Endothelial cell of umbilical vein (primary cell): ENCODE measurements at regions not wholly inside any gene's neighbourhood (a gene's known extent, or its start where the extent isn't known, plus 50 kb on each side); places are given as distances from the start of the nearest gene placed in this dataset.

Source experiments
- BruUV-seq: library from RNA; stranded (reverse); fragments of 400-500 nt; replicated peaks from 2 replicates; lab custom pipeline; 2021; lab: Mats Ljungman, UMichigan
- CTCF ChIA-PET: fragments of 300-600, 350-600 bp; sonication (Branson Sonifier 250); formaldehyde crosslinking; loops from one replicate; lab custom pipeline; 2021; ENCODE audit warnings: antibody characterized with exemption, inconsistent platforms; lab: Charles Lee
- POLR2A ChIA-PET: fragments of 300-600, 350-600 bp; sonication (Branson Sonifier 250); formaldehyde crosslinking; loops from one replicate; lab custom pipeline; 2021; ENCODE audit warnings: antibody characterized with exemption, inconsistent platforms; lab: Charles Lee
- DNase-seq: peaks from one replicate; pipeline ENCODE4 v3.0.0-alpha.2; 2011; ENCODE audit warnings: low read depth, low spot score
- FAIRE-seq: peaks from 2 replicates; lab custom pipeline; 2011; peaks lifted over from hg19 to GRCh38; lab: Jason Lieb, UNC
- H2AFZ ChIP-seq: 2 replicates; pipeline ENCODE4 v1.6.0; 2012; ENCODE audit warnings: low read depth, low read length, control low read depth, inconsistent platforms
- H3K27ac ChIP-seq: 2 replicates; pipeline ENCODE4 v1.5.1; 2011; ENCODE audit warnings: low read depth, mild to moderate bottlenecking, control low read depth, low read length, moderate library complexity; ENCODE audit not compliant: insufficient read depth
- H3K27me3 ChIP-seq, 2 experiments: 2 replicates each; pipeline versions ENCODE4 v1.6.0 to v1.6.1; 2011; ENCODE audit warnings: low read length in 2 of 2, mixed read lengths in 1 of 2; ENCODE audit not compliant: control insufficient read depth in 2 of 2, insufficient read depth in 2 of 2
- H3K36me3 ChIP-seq, 2 experiments: 2 replicates in 1 of 2; 3 replicates in 1 of 2; pipeline ENCODE4 v1.5.1; 2011; ENCODE audit warnings: low read length in 2 of 2, mild to moderate bottlenecking in 1 of 2, moderate library complexity in 1 of 2; ENCODE audit not compliant: control insufficient read depth in 2 of 2, insufficient read depth in 2 of 2; ENCODE audit errors: extremely low read depth in 1 of 2
- H3K4me1 ChIP-seq: 3 replicates; pipeline ENCODE4 v1.5.1; 2011; ENCODE audit warnings: mild to moderate bottlenecking, low read length; ENCODE audit not compliant: control insufficient read depth, insufficient read depth; ENCODE audit errors: extremely low read depth
- H3K4me2 ChIP-seq: 2 replicates; pipeline ENCODE4 v1.6.1; 2011; ENCODE audit warnings: low read length, control low read depth, mixed read lengths; ENCODE audit not compliant: insufficient read depth
- H3K4me3 ChIP-seq, 3 experiments: fragments of 200-600 bp in 1 of 3; sonication (generic), shearing (Covaris generic) in 1 of 3; replicated peaks in 1 of 3; 2 replicates each; pipeline ENCODE4 v1.5.1; 2011 to 2016; ENCODE audit warnings: control low read depth in 3 of 3, low read length in 3 of 3, mild to moderate bottlenecking in 2 of 3, inconsistent platforms in 1 of 3, low read depth in 1 of 3, moderate library complexity in 1 of 3; ENCODE audit not compliant: insufficient read depth in 1 of 3
- H3K79me2 ChIP-seq: 2 replicates; pipeline ENCODE4 v1.6.0; 2012; ENCODE audit warnings: low read length, inconsistent platforms; ENCODE audit not compliant: control insufficient read depth, insufficient read depth
- H3K9ac ChIP-seq: replicated peaks from 2 replicates; pipeline ENCODE3; 2011; ENCODE audit warnings: low read length, control low read depth; ENCODE audit not compliant: insufficient read depth; ENCODE audit errors: extremely low read depth
- H3K9me1 ChIP-seq: replicated peaks from 3 replicates; pipeline ENCODE4 v1.6.0; 2011; ENCODE audit warnings: mild to moderate bottlenecking, low read length; ENCODE audit not compliant: control insufficient read depth, insufficient read depth; ENCODE audit errors: extremely low read depth
- H3K9me3 ChIP-seq: replicated peaks from 2 replicates; pipeline ENCODE4 v1.5.1; 2012; ENCODE audit warnings: low read length, inconsistent platforms; ENCODE audit not compliant: control insufficient read depth, insufficient read depth
- H4K20me1 ChIP-seq: replicated peaks from 2 replicates; pipeline ENCODE3; 2011; ENCODE audit warnings: mild to moderate bottlenecking, low read length; ENCODE audit not compliant: control insufficient read depth, insufficient read depth; ENCODE audit errors: extremely low read depth
- EZH2 ChIP-seq: IDR thresholded peaks from 2 replicates; pipeline ENCODE4 v1.6.1; 2012; ENCODE audit warnings: borderline replicate concordance, low read depth, mild to moderate bottlenecking, moderate library complexity, low read length, inconsistent platforms; ENCODE audit not compliant: severe bottlenecking
- FOS ChIP-seq: IDR thresholded peaks from 2 replicates; pipeline ENCODE4 v1.6.1; 2011; ENCODE audit warnings: mild to moderate bottlenecking, low read length, moderate library complexity, borderline replicate concordance; ENCODE audit not compliant: insufficient read depth
- GATA2 ChIP-seq: IDR thresholded peaks from 2 replicates; pipeline ENCODE4 v1.7.0; 2011; ENCODE audit warnings: low read depth, mild to moderate bottlenecking, moderate library complexity, mixed read lengths, low read length; ENCODE audit not compliant: insufficient read length, insufficient read depth
- JUN ChIP-seq: IDR thresholded peaks from 2 replicates; pipeline ENCODE4 v1.6.1; 2011; ENCODE audit warnings: borderline replicate concordance, low read depth; ENCODE audit not compliant: insufficient read length, insufficient read depth
- MYC ChIP-seq: IDR thresholded peaks from one replicate; pipeline ENCODE4 v1.6.1; 2011; ENCODE audit warnings: mild to moderate bottlenecking, low read depth, low read length
- POLR2A ChIP-seq: IDR thresholded peaks from 2 replicates; pipeline ENCODE4 v1.6.1; 2012; ENCODE audit warnings: low read depth, mild to moderate bottlenecking, control low read depth, low read length
- POLR2AphosphoS5 ChIP-seq: IDR thresholded peaks from 2 replicates; pipeline ENCODE4 v1.6.1; 2012; ENCODE audit warnings: low read depth, mild to moderate bottlenecking, control low read depth, low read length, moderate library complexity; ENCODE audit not compliant: insufficient read depth
- dilution Hi-C: fragments of 300-500 bp; cut with MboI; formaldehyde crosslinking; loops from one replicate; pipeline ENCODE4 v1.15.0; 2019; ENCODE audit warnings: low sequenced_read_pairs; ENCODE audit not compliant: extremely low pct_ligation_motif_present
- intact Hi-C: fragments of 100-400 bp; cut with micrococcal nuclease; formaldehyde crosslinking; loops from one replicate; pipeline ENCODE4 v1.10.0; 2022
- TF ChIP-seq, protein P1 (sequence below): IDR thresholded peaks from 2 replicates; pipeline ENCODE4 v1.6.1; 2011; ENCODE audit not compliant: insufficient read depth, insufficient read length
- TF ChIP-seq, protein P2 (sequence below), 2 donors: IDR thresholded peaks; 1 replicate in 1 of 2; 2 replicates in 1 of 2; pipeline ENCODE4 v1.5.1; 2011; ENCODE audit warnings: low read length in 2 of 2, mild to moderate bottlenecking in 2 of 2, moderate library complexity in 2 of 2, control low read depth in 1 of 2, inconsistent platforms in 1 of 2, low read depth in 1 of 2; ENCODE audit not compliant: insufficient read depth in 1 of 2; ENCODE audit errors: extremely low read depth in 1 of 2

DNA sequence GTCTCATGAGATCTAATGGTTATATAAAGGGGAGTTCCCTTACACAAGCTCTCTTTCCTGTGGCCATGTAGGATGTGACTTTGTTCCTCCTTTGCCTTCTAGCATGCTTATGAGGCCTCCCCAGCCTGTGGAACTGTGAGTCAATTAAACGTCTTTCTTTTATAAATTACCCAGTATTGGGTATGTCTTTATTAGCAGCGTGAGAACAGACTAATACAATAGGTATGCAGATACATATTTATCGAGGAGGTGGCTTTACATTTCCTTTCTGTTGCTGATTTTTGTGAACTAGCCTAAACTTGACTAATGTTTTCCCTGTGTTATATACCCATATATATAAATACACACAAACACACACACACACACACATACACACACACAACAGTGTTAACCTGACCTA is 80.2 kb downstream of the VCX2 start:
- no peak overlapping the region for H2AFZ ChIP-seq
- ChIA-PET POLR2A (no interaction called here), CTCF (no interaction called here)
- H3K4me2 ChIP-seq = no peak overlapping the region
- dilution Hi-C loops (no loop called here), intact Hi-C loops (no loop called here)
- no peak overlapping the region for H3K9ac ChIP-seq
- H3K4me1 ChIP-seq = no peaks in the 10 kb centered on the region
- BruUV-seq = no TSS peak
- H3K79me2 ChIP-seq = no peaks in the 10 kb centered on the region
- no peak overlapping the region for H3K4me3 ChIP-seq
- no peaks in the 10 kb centered on the region for H4K20me1 ChIP-seq
- no peaks in the 10 kb centered on the region for H3K27me3 ChIP-seq
- H3K9me1 ChIP-seq = no peaks in the 10 kb centered on the region
- no peaks in the 10 kb centered on the region for H3K9me3 ChIP-seq
- TF ChIP-seq, protein P1, sequence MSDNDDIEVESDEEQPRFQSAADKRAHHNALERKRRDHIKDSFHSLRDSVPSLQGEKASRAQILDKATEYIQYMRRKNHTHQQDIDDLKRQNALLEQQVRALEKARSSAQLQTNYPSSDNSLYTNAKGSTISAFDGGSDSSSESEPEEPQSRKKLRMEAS = no peak
- TF ChIP-seq JUN (no peak), MYC (no peak)
- FAIRE-seq (no peak), DNase-seq (no peak)
- H3K36me3 ChIP-seq = no peaks in the 10 kb centered on the region
- H3K27ac ChIP-seq = no peak overlapping the region

DNA sequence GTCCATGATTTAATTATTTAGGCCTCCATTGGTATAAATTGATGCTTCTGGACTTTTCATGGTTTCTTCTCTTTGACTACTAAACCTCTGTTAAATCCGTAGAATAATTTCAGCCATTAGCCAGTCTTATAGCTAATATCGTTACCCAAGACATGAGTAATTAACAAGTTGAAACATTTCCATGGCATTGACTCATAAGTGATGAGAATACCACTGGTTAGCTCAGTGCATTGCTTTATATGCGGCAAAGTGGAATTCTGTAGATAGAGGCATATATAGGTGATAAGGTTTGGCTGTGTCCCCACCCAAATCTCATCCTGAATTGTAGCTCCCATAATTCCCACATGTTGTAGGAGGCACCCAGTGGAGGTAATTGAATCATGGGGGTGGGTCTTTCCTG is 80.6 kb downstream of the VCX2 start:
- Histone ChIP-seq H3K4me3 (no peak overlapping the region), H3K79me2 (no peaks in the 10 kb centered on the region), H4K20me1 (no peaks in the 10 kb centered on the region), H3K27me3 (no peaks in the 10 kb centered on the region), H3K36me3 (no peaks in the 10 kb centered on the region), H3K4me2 (no peak overlapping the region), H2AFZ (no peak overlapping the region), H3K27ac (no peak overlapping the region), H3K9me3 (no peaks in the 10 kb centered on the region), H3K9ac (no peak overlapping the region), H3K4me1 (no peaks in the 10 kb centered on the region), H3K9me1 (no peaks in the 10 kb centered on the region)
- DNase-seq (no peak), FAIRE-seq (no peak)
- ChIA-PET POLR2A (no interaction called here), CTCF (no interaction called here)
- intact Hi-C loops = no loop called here
- dilution Hi-C loops = no loop called here
- TF ChIP-seq EZH2 = no peak
- TF ChIP-seq POLR2AphosphoS5 = no peak
- TF ChIP-seq MYC = no peak
- TF ChIP-seq, protein P1 = no peak
- TF ChIP-seq, protein P2, sequence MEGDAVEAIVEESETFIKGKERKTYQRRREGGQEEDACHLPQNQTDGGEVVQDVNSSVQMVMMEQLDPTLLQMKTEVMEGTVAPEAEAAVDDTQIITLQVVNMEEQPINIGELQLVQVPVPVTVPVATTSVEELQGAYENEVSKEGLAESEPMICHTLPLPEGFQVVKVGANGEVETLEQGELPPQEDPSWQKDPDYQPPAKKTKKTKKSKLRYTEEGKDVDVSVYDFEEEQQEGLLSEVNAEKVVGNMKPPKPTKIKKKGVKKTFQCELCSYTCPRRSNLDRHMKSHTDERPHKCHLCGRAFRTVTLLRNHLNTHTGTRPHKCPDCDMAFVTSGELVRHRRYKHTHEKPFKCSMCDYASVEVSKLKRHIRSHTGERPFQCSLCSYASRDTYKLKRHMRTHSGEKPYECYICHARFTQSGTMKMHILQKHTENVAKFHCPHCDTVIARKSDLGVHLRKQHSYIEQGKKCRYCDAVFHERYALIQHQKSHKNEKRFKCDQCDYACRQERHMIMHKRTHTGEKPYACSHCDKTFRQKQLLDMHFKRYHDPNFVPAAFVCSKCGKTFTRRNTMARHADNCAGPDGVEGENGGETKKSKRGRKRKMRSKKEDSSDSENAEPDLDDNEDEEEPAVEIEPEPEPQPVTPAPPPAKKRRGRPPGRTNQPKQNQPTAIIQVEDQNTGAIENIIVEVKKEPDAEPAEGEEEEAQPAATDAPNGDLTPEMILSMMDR (IDR thresholded peaks at IDR 0.05; ENCODE audit: extremely low read depth in 1 of 2, insufficient read depth in 1 of 2, low read depth in 1 of 2, low read length in 2 of 2) = no peak
- TF ChIP-seq GATA2 = no peak
- no peak for TF ChIP-seq FOS
- TF ChIP-seq JUN = no peak
- TF ChIP-seq POLR2A = no peak
- BruUV-seq = no TSS peak
